DMS153 treated with DMSO at 0.1 percent for 48 hours (cell line): ENCODE measurements at regions not wholly inside any gene's neighbourhood (a gene's known extent, or its start where the extent isn't known, plus 50 kb on each side); places are given as distances from the start of the nearest gene placed in this dataset.

ENCODE experiments used
- DNase-seq: peaks from one replicate; lab custom pipeline; 2025; ENCODE audit not compliant: unreplicated experiment; lab: John Stamatoyannopoulos, UW

DNA sequence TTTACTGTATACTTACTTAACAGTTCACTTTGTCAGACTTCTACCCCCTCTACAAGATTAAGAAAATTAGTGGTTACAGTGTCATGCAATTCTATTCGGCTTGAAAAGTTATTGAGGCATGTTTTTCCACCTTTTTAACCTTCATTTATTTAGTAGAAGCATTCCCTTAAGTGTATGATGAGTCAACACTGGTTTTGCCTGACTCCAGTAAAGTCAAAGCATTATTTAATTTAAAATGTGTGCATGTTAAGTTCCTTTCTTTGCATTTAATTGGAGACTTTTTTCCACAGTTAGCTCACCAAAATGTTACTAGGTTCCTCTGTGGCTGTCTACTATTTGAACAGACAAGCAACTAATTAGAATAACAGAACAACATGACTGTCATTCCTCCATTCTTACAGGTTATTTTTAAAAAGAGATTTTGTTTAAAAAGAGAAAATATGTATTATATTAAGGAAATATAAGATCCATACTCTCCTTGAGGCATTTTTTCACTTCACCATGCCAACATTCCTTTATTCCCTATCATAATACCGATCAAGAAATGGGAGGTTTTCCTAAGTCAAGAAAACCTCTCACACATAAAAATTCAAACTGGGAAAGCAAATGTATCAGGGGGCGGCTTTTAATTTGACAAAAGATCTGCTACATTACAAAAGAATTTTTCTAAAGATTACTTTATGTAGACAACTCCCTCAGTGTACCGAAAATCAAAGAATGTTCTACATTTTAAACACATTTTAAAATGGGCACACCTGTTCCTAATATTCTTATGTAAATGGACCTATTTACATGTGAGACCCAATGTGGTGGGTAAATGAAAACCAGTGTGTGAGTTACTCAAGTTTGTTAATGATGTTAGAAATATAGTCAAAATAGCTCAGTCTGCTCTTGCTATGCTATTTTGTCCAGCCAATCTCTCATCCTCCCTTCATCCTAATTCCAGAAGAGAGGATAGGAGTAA lies 361.2 kb downstream of the UTRN start:
- no peak for DNase-seq

DNA sequence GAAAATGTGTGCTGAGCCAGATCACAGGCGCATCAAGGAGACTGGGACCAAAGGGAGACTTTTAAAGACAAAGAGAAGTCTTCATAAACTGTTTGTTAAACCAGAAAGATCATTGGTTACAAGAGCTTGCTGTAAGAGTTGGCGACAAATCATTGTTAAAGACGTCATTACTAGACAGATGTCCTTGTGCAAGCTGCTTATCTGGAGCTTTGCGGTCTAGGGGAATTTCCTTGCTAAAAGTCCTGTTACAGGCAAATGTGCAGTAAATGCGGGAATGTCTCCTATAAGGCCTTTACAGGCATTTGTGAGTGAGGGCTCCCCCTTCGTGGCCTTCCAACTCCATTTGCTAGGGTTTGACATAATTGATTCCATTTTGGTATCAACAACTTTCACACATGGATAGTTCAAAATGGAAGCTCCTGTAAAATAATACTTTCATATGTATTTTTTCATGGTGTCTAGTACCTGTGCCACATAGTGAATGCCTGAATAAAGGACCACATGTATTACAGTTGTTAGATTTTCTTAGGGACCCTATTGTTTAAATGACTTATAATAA lies 362.4 kb downstream of the UTRN start:
- DNase-seq = no peak

DNA sequence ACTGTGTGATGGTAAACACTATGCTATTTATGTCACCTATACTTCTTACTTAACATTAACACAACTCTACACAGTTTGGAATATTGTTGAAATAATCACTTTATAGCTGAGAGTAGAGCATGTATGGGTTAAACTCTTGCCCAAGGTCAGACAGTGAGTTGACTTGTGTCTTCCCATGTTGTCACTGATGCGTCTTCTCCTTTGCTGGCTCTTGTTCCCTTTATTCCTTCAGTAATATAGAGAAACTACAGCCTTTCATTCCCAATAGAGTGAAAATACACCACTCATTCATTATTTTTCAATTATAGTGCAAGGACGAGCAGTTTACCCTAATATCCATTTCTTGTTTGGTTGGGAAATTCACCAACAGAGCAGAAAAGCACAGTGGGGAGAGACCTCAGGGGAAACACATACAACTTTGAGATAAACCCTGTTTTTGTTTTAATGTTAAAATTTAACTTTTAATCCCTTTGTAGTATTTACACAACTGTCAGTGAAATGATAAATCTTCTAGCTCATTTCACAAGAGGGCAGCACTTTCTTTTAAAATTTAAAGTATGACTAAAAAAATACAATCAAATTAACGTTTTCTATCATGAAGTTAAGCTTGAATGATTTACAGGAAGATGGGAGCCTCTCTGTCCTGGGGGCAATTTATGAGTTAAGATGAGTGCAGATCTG lies 363.0 kb downstream of the UTRN start:
- DNase-seq = no peak

GRCh38 chr6:144649085-144649484 lies 363.9 kb downstream of the UTRN start:
- DNase-seq = no peak

- no peak for DNase-seq
Observed at GRCh38 chr6:144651234-144651633, 366.1 kb downstream of the UTRN start.

DNA sequence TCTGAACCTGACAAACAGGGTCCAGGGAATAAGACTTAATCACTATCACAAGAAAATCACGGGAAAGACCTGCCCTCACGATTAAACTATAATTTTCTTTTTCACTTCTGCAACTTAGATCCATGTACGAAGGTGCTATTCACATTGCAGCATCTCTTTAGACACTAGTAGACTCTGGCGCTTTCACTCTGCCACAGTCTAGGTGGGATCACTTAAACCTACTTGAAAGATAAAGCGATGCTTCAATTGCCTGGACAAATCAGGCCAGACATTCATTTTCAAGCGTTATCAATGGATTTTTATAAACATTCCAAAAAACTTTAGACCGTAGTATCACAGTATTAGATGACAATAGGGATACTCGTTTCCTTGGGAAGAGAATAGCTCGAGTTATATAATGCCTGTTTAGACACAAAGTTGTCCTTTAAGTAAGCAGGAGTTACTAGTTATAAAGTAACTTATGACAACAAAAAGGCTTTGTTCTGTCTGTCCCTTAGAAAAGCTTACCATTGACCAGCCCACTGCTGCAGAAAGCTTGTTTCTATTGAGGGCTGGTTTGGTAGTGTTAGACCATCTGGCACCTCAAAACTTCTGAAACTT lies 367.3 kb downstream of the UTRN start:
- no peak for DNase-seq

DNA sequence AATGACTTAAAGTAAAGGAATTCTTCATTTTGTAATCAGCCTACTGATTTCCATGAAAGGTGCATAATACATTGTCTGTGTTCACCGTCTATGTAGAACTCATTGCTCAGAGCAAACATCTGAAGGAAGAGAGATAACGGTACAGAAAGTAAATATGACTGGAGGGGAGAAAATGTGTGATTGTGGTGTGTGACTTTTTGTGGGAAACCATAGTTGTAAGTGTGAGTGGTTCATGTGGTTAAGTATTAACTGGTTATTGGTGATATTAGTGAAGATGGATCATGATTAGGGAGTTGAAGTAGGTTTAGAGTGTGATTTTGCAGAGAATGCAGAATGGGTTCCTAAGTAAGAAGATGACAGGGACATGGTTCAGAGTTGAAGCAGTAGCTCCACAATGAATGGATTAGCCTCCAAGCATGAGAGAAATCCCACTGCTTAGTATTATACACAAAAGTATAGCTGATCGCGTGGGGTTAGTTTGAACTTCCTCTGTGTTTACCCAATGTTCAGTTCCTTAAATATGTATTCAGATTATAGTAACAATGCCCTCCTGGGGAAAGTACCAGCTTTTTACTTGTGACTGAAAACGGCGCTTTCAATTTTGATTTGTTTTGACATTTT lies 368.9 kb downstream of the UTRN start:
- DNase-seq = no peak

GRCh38 chr6:144654506-144654905 lies 369.4 kb downstream of the UTRN start:
- DNase-seq = no peak

- DNase-seq = no peak
Observed at GRCh38 chr6:144655376-144655775, 370.2 kb downstream of the UTRN start.

- peak; percentile 34 for DNase-seq
Observed at GRCh38 chr6:144657691-144658090, 372.6 kb downstream of the UTRN start.

- peak; percentile 32 for DNase-seq
Observed at GRCh38 chr6:144659202-144660182, 374.4 kb downstream of the UTRN start.

- no peak for DNase-seq
Observed at GRCh38 chr6:144660561-144661115, 375.5 kb downstream of the UTRN start.

GRCh38 chr6:144661116-144661806 lies 376.1 kb downstream of the UTRN start:
- peak; percentile 35 for DNase-seq

- DNase-seq = no peak
Observed at GRCh38 chr6:144662812-144663365, 377.8 kb downstream of the UTRN start.

DNA sequence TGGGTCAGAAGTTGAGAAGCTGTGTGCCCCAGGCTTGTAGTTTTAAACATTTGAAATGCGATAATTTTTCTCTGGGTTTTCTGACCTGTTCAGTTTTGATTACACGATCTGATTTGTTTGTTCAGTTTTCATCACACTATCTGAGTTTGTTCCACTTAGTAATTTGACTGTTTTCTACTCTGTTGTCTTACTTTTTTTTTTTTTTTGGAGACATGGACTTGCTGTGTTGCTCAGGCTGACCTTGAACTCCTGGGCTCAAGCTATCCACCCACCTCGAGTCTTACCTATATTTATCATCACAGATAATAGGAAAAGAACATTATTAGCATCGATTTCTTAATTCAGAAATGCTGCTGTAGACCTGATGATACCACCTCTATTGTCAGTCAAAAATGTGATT lies 379.1 kb downstream of the UTRN start:
- DNase-seq = no peak

- DNase-seq = no peak
Observed at GRCh38 chr6:144664947-144665346, 379.8 kb downstream of the UTRN start.

DNA sequence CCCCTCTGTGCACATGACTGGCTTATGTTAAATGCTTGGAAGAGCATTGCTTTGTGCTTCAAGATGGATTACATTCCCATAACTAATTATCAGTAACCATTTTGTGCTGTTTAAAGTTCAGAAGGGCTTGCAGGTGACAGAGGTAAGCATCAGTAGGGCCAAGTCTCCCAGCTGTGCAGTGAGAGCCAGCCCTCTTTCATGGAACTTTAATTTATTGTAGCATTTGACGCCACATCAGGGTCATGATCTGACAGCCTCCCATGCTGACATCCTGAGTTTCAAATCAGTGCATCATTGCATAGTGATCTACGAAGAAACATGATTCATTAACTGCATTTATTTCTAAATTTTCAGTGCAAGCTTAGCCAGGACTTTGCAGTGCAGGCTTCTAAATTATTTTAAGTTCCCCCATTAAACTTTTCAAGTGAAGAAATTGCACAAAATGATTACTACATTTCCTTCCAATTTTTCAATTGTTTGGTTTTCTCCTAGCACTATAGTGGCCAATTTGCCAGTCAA lies 380.9 kb downstream of the UTRN start:
- no peak for DNase-seq

DNA sequence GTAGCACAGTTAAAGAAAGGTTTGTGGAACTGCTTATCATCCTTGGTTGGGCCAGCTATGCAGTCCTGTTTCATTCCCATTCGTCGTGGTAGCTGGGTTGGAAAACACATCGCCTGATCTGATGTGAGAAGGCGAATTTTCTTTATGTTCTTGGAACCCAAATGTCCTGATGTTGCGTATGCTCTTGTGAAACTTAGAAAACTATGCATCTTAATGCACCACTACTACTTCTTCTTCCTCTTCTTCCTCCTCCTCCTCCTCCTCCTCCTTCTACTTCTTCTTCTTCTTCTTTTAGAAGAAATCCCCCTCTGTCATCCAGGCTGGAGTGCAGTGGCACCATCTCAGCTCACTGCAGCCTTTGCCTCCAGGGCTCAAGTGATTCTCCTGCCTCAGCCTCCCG lies 381.6 kb downstream of the UTRN start:
- DNase-seq = no peak
